ENCODE measurements at regions not wholly inside any gene's neighbourhood (a gene's known extent, or its start where the extent isn't known, plus 50 kb on each side); places are given as distances from the start of the nearest gene placed in this dataset.
A peak's percentile ranks its signal among the peaks of the same experiment; 100 is the strongest.

- TF ChIP-seq EZH2 (IDR thresholded peaks at IDR 0.05; ENCODE audit: borderline replicate concordance) (no peak), EZH2phosphoT487 (IDR thresholded peaks at IDR 0.05; ENCODE audit: low read depth, severe bottlenecking, unreplicated experiment) (no peak), CTCF (IDR thresholded peaks at IDR 0.05; ENCODE audit: poor library complexity) (no peak)
- Histone ChIP-seq H3K79me2 (no peaks in the 10 kb centered on the region), H3K4me3 (no peak overlapping the region), H3K4me2 (no peak overlapping the region), H3K4me1 (ENCODE audit: insufficient read depth) (peaks cover 6% of the 10 kb centered on the region), H4K20me1 (ENCODE audit: insufficient read depth, poor library complexity, severe bottlenecking) (no peaks in the 10 kb centered on the region), H3K9me2 (replicated peaks; ENCODE audit: insufficient read depth) (no peaks in the 10 kb centered on the region), H3K27me3 (no peaks in the 10 kb centered on the region), H3K9me3 (ENCODE audit: low read depth) (no peaks in the 10 kb centered on the region), H2AFZ (no peak overlapping the region), H3K27ac (no peak overlapping the region), H3K36me3 (replicated peaks; ENCODE audit: insufficient read depth, low read depth) (no peaks in the 10 kb centered on the region)
- no peak for DNase-seq (ENCODE audit: low spot score)
These were observed 900.3 kb upstream of the SORCS1 start for GRCh38 chr10:108064746-108065260.

- Histone ChIP-seq H3K36me3 (replicated peaks; ENCODE audit: insufficient read depth, low read depth) (no peaks in the 10 kb centered on the region), H3K27ac (peak overlapping the region; percentile 0), H3K9me2 (replicated peaks; ENCODE audit: insufficient read depth) (no peaks in the 10 kb centered on the region), H3K4me3 (no peak overlapping the region), H3K79me2 (no peaks in the 10 kb centered on the region), H4K20me1 (ENCODE audit: insufficient read depth, poor library complexity, severe bottlenecking) (no peaks in the 10 kb centered on the region), H3K27me3 (no peaks in the 10 kb centered on the region), H2AFZ (no peak overlapping the region), H3K4me1 (ENCODE audit: insufficient read depth) (peaks cover 6% of the 10 kb centered on the region), H3K9me3 (ENCODE audit: low read depth) (no peaks in the 10 kb centered on the region), H3K4me2 (no peak overlapping the region)
- WGBS (ENCODE audit: low lambda C conversion rate, missing lambda C conversion rate), result 21% methylated on average over 1 of the region's 1 CpG
- no peak for DNase-seq (ENCODE audit: low spot score)
- TF ChIP-seq EZH2 (IDR thresholded peaks at IDR 0.05; ENCODE audit: borderline replicate concordance), result no peak
- TF ChIP-seq CTCF (IDR thresholded peaks at IDR 0.05; ENCODE audit: poor library complexity), result no peak
- TF ChIP-seq EZH2phosphoT487 (IDR thresholded peaks at IDR 0.05; ENCODE audit: low read depth, severe bottlenecking, unreplicated experiment), result no peak
These were observed 895.7 kb upstream of the SORCS1 start for GRCh38 chr10:108060246-108060645.

GRCh38 chr10:108055506-108055905 lies 891.0 kb upstream of the SORCS1 start:
- no peaks in the 10 kb centered on the region for H3K9me2 ChIP-seq (replicated peaks; ENCODE audit: insufficient read depth)
- no peak overlapping the region for H3K4me2 ChIP-seq
- H3K27ac ChIP-seq, result no peak overlapping the region
- TF ChIP-seq EZH2 (IDR thresholded peaks at IDR 0.05; ENCODE audit: borderline replicate concordance) (no peak), EZH2phosphoT487 (IDR thresholded peaks at IDR 0.05; ENCODE audit: low read depth, severe bottlenecking, unreplicated experiment) (no peak), CTCF (IDR thresholded peaks at IDR 0.05; ENCODE audit: poor library complexity) (no peak)
- no peak overlapping the region for H3K4me3 ChIP-seq
- no peaks in the 10 kb centered on the region for H3K36me3 ChIP-seq (replicated peaks; ENCODE audit: insufficient read depth, low read depth)
- no peaks in the 10 kb centered on the region for H3K79me2 ChIP-seq
- no peaks in the 10 kb centered on the region for H4K20me1 ChIP-seq (ENCODE audit: insufficient read depth, poor library complexity, severe bottlenecking)
- WGBS (ENCODE audit: low lambda C conversion rate, missing lambda C conversion rate), result 94% methylated on average over 1 of the region's 1 CpG
- no peak overlapping the region for H2AFZ ChIP-seq
- DNase-seq (ENCODE audit: low spot score), result no peak
- peaks cover under 1% of the 10 kb centered on the region for H3K4me1 ChIP-seq (ENCODE audit: insufficient read depth)
- H3K27me3 ChIP-seq, result no peaks in the 10 kb centered on the region
- no peaks in the 10 kb centered on the region for H3K9me3 ChIP-seq (ENCODE audit: low read depth)

- Histone ChIP-seq H3K27ac (no peak overlapping the region), H2AFZ (no peak overlapping the region), H3K9me2 (replicated peaks; ENCODE audit: insufficient read depth) (no peaks in the 10 kb centered on the region), H3K4me3 (no peak overlapping the region), H3K79me2 (no peaks in the 10 kb centered on the region), H3K4me2 (no peak overlapping the region), H3K36me3 (replicated peaks; ENCODE audit: insufficient read depth, low read depth) (no peaks in the 10 kb centered on the region), H4K20me1 (ENCODE audit: insufficient read depth, poor library complexity, severe bottlenecking) (no peaks in the 10 kb centered on the region), H3K4me1 (ENCODE audit: insufficient read depth) (no peaks in the 10 kb centered on the region), H3K27me3 (no peaks in the 10 kb centered on the region), H3K9me3 (ENCODE audit: low read depth) (no peaks in the 10 kb centered on the region)
- TF ChIP-seq EZH2phosphoT487 (IDR thresholded peaks at IDR 0.05; ENCODE audit: low read depth, severe bottlenecking, unreplicated experiment), result no peak
- TF ChIP-seq EZH2 (IDR thresholded peaks at IDR 0.05; ENCODE audit: borderline replicate concordance), result no peak
- TF ChIP-seq CTCF (IDR thresholded peaks at IDR 0.05; ENCODE audit: poor library complexity), result no peak
- 60% methylated on average over 1 of the region's 1 CpG for WGBS (ENCODE audit: low lambda C conversion rate, missing lambda C conversion rate)
- DNase-seq (ENCODE audit: low spot score), result no peak
These were observed 888.5 kb upstream of the SORCS1 start for GRCh38 chr10:108052981-108053380.
